Neural progenitor cell (in vitro differentiated cells): ENCODE measurements at regions not wholly inside any gene's neighbourhood (a gene's known extent, or its start where the extent isn't known, plus 50 kb on each side); places are given as distances from the start of the nearest gene placed in this dataset.
"Not testable (repeated sequence)": the region's sequence is repeated elsewhere in the genome, so short reads cannot be mapped to it uniquely, and the experiment has no call there.

ENCODE experiments used
- CTCF ChIP-seq: fragments of 200-600 bp; sonication (generic); IDR thresholded peaks from 2 replicates; pipeline ENCODE4 v1.5.1; 2017; ENCODE audit warnings: antibody characterized with exemption, mild to moderate bottlenecking
- EZH2phosphoT487 ChIP-seq: fragments of 200-600 bp; sonication (generic); IDR thresholded peaks from 2 replicates; pipeline ENCODE4 v1.6.1; 2017; ENCODE audit warnings: antibody characterized with exemption

GRCh38 chrX:78552628-78553027, 106.5 kb downstream of the RTL3 start:
- not testable (repeated sequence) for TF ChIP-seq CTCF, EZH2phosphoT487
